ENCODE measurements at regions not wholly inside any gene's neighbourhood (a gene's known extent, or its start where the extent isn't known, plus 50 kb on each side); places are given as distances from the start of the nearest gene placed in this dataset.

DNA sequence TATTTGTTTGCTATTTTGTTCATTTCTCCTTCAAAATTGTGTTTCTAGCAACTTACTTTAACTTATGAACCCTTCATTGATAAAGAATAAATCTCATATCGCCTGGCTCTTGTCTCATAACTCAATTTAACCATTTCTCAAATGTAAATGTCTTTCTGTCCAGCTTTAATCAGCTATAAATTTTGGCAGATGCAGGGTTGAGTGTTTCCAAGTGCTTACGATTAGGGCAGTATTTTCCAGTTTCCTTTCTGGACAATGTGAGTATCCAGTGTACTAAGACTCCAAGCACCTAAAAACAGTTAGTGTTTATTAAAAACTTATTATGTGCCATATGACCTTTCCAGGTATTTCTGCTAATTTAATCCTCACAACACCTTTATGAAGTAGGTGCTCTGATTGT is 218.6 kb upstream of the GK2 start:
- H3K27me3 ChIP-seq (ENCODE audit: control insufficient read depth, insufficient read depth, low read length): no peaks in the 10 kb centered on the region
- no peaks in the 10 kb centered on the region for H3K36me3 Mint-ChIP-seq
- H3K27ac ChIP-seq (ENCODE audit: low read length): no peak overlapping the region
- 79% methylated on average over 2 of the region's 2 CpGs for WGBS (ENCODE audit: insufficient coverage)
- H3K4me1 ChIP-seq (ENCODE audit: control insufficient read depth, insufficient read depth, low read length): no peaks in the 10 kb centered on the region
- peaks cover 0 to 7% of the 10 kb centered on the region in 2 donors for H3K4me1 Mint-ChIP-seq
- no peaks in the 10 kb centered on the region for H3K9me3 ChIP-seq (ENCODE audit: control insufficient read depth, insufficient read depth, low read length)
- intact Hi-C loops (cut with micrococcal nuclease): no loop called here
- H3K4me3 ChIP-seq (ENCODE audit: low read length): no peak overlapping the region
- TF ChIP-seq, protein P1, sequence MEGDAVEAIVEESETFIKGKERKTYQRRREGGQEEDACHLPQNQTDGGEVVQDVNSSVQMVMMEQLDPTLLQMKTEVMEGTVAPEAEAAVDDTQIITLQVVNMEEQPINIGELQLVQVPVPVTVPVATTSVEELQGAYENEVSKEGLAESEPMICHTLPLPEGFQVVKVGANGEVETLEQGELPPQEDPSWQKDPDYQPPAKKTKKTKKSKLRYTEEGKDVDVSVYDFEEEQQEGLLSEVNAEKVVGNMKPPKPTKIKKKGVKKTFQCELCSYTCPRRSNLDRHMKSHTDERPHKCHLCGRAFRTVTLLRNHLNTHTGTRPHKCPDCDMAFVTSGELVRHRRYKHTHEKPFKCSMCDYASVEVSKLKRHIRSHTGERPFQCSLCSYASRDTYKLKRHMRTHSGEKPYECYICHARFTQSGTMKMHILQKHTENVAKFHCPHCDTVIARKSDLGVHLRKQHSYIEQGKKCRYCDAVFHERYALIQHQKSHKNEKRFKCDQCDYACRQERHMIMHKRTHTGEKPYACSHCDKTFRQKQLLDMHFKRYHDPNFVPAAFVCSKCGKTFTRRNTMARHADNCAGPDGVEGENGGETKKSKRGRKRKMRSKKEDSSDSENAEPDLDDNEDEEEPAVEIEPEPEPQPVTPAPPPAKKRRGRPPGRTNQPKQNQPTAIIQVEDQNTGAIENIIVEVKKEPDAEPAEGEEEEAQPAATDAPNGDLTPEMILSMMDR (IDR thresholded peaks at IDR 0.05): no peak
- no peaks in the 10 kb centered on the region for H3K9me3 Mint-ChIP-seq
- H3K4me3 Mint-ChIP-seq: no peak overlapping the region
- ATAC-seq: no peak
- no peak overlapping the region for H3K27ac Mint-ChIP-seq
- H3K27me3 Mint-ChIP-seq (ENCODE audit: low read depth in 2 of 2): no peaks in the 10 kb centered on the region
- DNase-seq: no peak
- H3K36me3 ChIP-seq (ENCODE audit: control insufficient read depth, insufficient read depth, low read length): no peaks in the 10 kb centered on the region

DNA sequence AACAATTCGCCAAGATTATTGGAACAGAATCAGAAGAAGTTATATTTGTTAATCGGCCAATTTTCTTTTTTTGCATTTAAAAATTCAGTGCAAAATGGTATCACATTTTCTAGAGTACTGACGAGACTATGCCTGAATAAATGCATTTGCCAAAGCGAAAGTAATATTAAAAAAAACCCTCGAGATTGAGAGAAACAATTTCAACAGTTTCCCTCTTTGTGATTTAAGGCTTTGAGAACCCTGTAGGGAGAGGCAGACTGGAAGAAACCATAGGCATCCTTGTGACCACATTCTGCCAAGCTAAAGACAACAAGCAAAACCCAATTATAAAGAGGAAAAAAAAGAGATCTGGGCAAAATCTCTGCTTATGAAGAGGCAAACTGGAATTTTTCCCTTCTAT is 218.1 kb upstream of the GK2 start:
- ATAC-seq: no peak

DNA sequence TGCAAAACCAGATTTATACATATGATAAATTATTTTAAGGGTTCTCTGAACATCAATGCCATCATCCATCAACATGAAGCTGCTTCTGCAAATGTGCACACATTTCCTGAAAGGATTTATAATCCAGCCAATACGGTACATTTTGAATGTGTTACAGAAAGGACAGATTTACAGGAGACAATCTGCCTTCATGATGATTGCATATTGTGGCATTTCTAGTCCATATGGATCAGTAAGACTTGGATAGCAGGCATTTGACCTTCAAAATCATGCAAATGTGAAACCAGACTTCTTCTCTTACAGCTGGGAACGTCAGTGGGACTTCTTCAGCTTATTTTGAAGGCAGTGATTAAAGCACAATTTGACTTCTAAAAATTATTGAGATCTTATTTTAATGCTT is 217.3 kb upstream of the GK2 start:
- intact Hi-C loops (cut with micrococcal nuclease): no loop called here
- Mint-ChIP-seq H3K9me3 (no peaks in the 10 kb centered on the region), H3K27me3 (ENCODE audit: low read depth in 2 of 2) (no peaks in the 10 kb centered on the region), H3K27ac (no peak overlapping the region), H3K4me3 (no peak overlapping the region), H3K4me1 (peaks cover 0 to 7% of the 10 kb centered on the region in 2 donors), H3K36me3 (no peaks in the 10 kb centered on the region)
- no peaks in the 10 kb centered on the region for H3K36me3 ChIP-seq (ENCODE audit: control insufficient read depth, insufficient read depth, low read length)
- TF ChIP-seq, protein P1 (IDR thresholded peaks at IDR 0.05): no peak
- DNase-seq (no peak), ATAC-seq (no peak)
- H3K9me3 ChIP-seq (ENCODE audit: control insufficient read depth, insufficient read depth, low read length): no peaks in the 10 kb centered on the region
- H3K4me1 ChIP-seq (ENCODE audit: control insufficient read depth, insufficient read depth, low read length): no peaks in the 10 kb centered on the region
- 55% methylated on average over 2 of the region's 2 CpGs for WGBS (ENCODE audit: insufficient coverage)
- no peaks in the 10 kb centered on the region for H3K27me3 ChIP-seq (ENCODE audit: control insufficient read depth, insufficient read depth, low read length)
- H3K27ac ChIP-seq (ENCODE audit: low read length): no peak overlapping the region
- H3K4me3 ChIP-seq (ENCODE audit: low read length): no peak overlapping the region

More for the DNA sequence above, 218.1 kb upstream of the GK2 start:
- Mint-ChIP-seq H3K36me3 (no peaks in the 10 kb centered on the region), H3K27ac (no peak overlapping the region), H3K9me3 (no peaks in the 10 kb centered on the region), H3K27me3 (ENCODE audit: low read depth in 2 of 2) (no peaks in the 10 kb centered on the region), H3K4me3 (no peak overlapping the region), H3K4me1 (peaks cover 0 to 7% of the 10 kb centered on the region in 2 donors)
- Histone ChIP-seq H3K36me3 (ENCODE audit: control insufficient read depth, insufficient read depth, low read length) (no peaks in the 10 kb centered on the region), H3K4me3 (ENCODE audit: low read length) (no peak overlapping the region), H3K4me1 (ENCODE audit: control insufficient read depth, insufficient read depth, low read length) (no peaks in the 10 kb centered on the region), H3K9me3 (ENCODE audit: control insufficient read depth, insufficient read depth, low read length) (no peaks in the 10 kb centered on the region), H3K27ac (ENCODE audit: low read length) (no peak overlapping the region), H3K27me3 (ENCODE audit: control insufficient read depth, insufficient read depth, low read length) (no peaks in the 10 kb centered on the region)
- 55% methylated on average over 5 of the region's 5 CpGs for WGBS (ENCODE audit: insufficient coverage)
- intact Hi-C loops (cut with micrococcal nuclease): no loop called here
- TF ChIP-seq, protein P1 (IDR thresholded peaks at IDR 0.05): no peak
- no peak for DNase-seq

DNA sequence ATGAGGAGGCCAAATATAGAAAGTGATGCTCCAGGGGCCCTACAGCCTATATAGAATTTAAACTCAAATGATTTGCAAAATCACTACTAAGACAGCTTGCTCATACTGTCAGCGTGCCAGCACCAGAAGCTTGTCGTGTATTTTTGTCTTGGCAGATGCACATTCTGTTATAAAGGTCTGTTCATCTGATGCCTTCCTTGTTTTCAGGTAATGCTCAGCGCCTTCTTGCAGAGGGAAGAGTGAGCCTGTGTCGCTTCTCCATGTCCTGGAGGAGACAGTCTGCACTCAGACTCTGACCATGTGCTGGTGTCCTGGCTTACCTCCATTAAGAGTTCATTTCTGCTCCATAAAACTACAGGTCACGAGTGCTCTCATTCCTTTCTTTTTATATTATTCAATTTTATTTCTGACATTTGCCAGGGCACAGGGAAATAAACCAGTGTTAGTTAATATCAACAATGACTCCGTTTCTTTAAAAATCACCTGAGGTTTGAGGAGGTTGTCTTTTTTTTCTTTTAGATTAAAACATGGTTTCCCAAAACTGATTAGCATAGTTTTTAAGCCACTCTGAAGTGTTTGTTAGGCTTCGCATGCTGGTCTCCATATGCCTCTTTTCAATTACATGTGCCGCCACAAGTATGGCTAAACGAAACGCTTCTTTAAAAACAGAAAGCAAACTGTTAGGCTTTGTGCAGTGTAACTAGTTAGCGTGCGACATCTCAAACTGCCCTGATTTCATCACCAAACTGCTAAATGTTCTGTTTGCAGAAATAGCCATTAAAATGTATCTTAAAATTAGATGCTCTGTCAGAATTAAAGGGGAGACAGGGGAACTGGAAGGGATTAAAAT is 215.2 kb upstream of the GK2 start:
- intact Hi-C loops (cut with micrococcal nuclease): no loop called here

More for the DNA sequence above, 215.2 kb upstream of the GK2 start:
- DNase-seq (no peak), ATAC-seq (no peak)
- H3K4me1 Mint-ChIP-seq: peaks cover 0 to 7% of the 10 kb centered on the region in 2 donors
- no peaks in the 10 kb centered on the region for H3K27me3 Mint-ChIP-seq (ENCODE audit: low read depth in 2 of 2)
- no peaks in the 10 kb centered on the region for H3K9me3 ChIP-seq (ENCODE audit: control insufficient read depth, insufficient read depth, low read length)
- H3K27me3 ChIP-seq (ENCODE audit: control insufficient read depth, insufficient read depth, low read length): no peaks in the 10 kb centered on the region
- H3K9me3 Mint-ChIP-seq: peaks cover 0 to 2% of the 10 kb centered on the region in 2 donors
- no peaks in the 10 kb centered on the region for H3K4me1 ChIP-seq (ENCODE audit: control insufficient read depth, insufficient read depth, low read length)
- H3K36me3 ChIP-seq (ENCODE audit: control insufficient read depth, insufficient read depth, low read length): no peaks in the 10 kb centered on the region
- H3K27ac ChIP-seq (ENCODE audit: low read length): no peak overlapping the region
- TF ChIP-seq, protein P1 (IDR thresholded peaks at IDR 0.05): no peak
- no peaks in the 10 kb centered on the region for H3K36me3 Mint-ChIP-seq
- H3K27ac Mint-ChIP-seq: no peak overlapping the region
- H3K4me3 Mint-ChIP-seq: no peak overlapping the region
- WGBS (ENCODE audit: insufficient coverage): 93% methylated on average over 12 of the region's 12 CpGs
- H3K4me3 ChIP-seq (ENCODE audit: low read length): no peak overlapping the region

All from natural killer cell (primary cell).